ENCODE measurements at regions not wholly inside any gene's neighbourhood (a gene's known extent, or its start where the extent isn't known, plus 50 kb on each side); places are given as distances from the start of the nearest gene placed in this dataset.
"Not testable (repeated sequence)": the region's sequence is repeated elsewhere in the genome, so short reads cannot be mapped to it uniquely, and the experiment has no call there.

DNA sequence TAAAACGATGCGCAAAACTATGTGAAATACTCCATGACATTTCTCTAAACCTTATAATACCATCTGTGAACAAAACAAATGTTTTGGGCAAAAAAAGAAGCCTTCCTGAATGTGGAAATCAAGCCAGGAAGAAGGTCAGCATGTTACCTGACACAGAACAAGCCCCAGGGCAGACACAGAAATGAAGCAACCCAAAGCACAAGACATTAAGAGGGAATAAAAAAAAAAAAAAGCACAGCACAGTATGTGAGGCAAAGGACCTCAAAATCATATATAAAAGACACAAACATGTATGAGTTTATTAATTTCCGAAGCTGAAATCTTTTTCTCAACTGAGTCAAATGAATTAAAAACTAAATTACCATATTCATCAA, 161.8 kb downstream of the SKIDA1 start:
- DNase-seq = no peak

DNA sequence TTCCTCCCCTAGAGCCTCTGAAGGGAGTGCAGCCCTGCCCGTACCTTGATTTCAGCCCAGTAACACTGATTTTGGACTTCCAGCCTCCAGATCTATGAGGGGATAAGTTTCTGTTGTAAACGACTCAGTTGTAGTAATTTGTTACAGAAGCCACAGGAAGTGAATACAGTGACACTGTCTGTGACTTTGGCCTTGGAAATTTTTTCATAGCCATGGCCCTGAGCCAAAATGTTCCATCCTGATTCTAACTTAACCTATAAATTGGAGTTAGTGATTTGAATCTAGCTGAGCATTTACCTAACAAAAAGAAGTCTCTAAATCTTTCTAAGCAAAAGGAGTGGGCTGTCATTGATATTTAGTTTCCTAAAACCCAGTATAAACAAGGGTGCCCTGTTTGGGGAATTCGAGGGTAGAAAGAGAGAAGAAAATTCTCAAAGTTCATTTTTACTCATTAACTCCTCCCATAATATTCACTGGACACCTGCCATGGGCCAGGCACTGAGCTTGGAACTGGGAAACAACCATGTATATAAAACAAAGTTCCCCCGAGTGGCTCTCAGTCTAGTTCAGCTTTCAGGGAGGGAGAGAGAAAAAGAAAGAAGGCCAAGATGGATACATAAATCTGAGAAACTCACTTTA, 162.3 kb downstream of the SKIDA1 start:
- no peak for DNase-seq

DNA sequence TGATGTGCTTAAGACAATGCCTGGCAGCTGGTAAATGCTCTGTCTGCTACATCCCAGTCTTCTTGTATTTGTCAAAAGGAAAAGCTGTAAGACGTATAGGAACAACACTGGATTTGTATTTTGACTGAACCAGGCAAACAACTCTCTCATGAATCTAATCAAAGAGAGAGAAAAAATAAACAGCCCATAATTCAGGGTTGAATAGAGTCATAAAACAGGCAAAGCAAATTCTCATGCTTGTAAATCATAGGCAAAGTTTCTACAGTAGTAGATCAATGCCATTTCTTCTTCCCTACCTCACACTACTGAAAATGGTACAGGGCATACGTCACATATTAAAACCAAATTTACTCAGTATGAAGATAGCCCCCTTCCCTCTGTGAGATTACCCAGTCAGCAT, 166.3 kb downstream of the SKIDA1 start:
- DNase-seq = no peak

DNA sequence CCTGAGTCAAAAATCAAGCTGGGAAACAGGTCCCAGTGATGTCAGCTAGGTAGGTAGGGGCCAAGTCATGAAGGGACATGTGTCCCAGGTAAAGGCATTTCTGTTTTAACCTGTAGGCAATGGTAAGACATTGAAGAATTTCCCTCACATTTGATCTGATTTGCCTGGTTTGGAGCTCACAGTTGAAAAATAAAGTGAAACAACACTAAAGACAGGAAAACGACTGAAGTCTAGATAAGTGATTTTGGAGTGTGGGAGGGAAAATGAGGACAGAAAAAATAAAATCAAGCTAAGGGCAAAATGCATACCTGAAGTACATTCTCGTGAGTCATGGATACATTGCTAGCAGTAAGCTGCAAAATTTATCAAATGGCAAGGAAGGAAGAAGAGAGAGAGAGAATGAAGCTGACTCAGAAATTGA, 169.9 kb downstream of the SKIDA1 start:
- no peak for DNase-seq

DNA sequence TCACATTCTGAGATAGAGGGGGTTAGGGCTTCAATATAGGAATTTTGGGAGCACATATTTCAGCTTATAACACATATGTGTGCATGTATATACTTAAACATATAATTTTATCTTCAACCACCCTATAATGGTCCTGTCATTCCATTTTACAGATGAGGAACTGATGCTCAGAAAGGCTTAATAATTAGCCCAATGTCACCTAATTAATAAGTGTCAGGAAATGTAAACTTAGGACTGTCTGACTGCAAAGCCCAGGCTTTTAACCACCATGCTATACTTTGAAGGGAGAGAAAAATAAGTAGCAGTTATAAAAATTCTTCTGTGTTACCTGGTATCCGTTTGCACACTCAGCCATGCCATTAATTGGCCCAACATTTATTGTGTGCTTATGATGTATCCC, 172.6 kb downstream of the SKIDA1 start:
- DNase-seq = no peak

DNA sequence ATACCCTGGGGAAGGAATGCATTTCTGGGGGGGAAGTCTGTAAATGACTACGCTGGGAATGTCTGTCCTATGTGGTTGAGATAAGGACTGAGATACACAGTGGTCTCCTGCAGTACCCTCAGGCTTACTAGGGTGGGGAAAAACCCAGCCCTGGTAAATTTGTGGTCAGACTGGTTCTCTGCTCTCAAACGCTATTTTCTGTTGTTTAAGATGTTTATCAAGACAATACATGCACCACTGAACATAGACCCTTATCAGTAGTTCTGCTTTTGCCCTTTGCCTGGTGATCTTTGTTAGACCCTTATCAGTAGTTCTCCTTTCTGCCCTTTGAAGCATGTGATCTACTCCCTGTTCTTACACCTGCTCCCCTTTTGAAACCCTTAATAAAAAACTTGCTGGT, 173.9 kb downstream of the SKIDA1 start:
- not testable (repeated sequence) for DNase-seq

DNA sequence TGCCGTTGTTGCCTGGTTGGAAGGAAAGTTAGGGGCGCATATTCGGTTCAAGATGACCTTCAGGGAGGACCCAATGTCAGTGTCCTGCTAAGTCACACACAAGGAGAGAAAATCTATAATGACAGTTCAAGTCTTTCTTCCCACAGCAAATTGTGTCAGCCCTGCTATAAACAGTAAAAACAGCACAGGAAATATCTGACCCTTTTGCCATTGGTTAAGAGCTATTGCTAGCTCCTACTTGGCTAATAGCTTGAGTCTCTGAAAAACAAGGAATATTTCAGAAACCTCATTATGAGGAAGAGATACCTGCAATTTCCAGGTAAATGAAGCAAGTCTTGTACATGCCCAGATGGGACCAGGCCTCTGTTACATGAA, 175.6 kb downstream of the SKIDA1 start:
- DNase-seq = no peak

DNA sequence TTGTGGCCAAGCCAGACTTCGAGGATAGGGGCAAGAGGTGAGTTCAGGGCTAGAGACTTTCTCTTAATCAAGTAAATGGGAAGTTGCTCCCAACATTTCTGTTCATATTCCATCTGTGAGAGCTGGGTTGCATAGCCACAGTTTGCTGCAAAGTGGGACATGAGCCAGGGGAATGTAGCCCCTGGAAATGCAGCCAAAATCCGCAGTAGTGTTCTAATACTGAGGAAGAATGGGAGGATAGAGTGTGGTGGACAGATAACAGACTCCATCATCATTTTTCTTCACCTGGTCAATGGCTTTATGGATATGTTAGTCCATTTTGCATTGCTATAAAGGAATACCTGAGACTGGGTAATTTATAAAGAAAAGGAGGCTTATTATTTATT, 177.7 kb downstream of the SKIDA1 start:
- DNase-seq = no peak

DNA sequence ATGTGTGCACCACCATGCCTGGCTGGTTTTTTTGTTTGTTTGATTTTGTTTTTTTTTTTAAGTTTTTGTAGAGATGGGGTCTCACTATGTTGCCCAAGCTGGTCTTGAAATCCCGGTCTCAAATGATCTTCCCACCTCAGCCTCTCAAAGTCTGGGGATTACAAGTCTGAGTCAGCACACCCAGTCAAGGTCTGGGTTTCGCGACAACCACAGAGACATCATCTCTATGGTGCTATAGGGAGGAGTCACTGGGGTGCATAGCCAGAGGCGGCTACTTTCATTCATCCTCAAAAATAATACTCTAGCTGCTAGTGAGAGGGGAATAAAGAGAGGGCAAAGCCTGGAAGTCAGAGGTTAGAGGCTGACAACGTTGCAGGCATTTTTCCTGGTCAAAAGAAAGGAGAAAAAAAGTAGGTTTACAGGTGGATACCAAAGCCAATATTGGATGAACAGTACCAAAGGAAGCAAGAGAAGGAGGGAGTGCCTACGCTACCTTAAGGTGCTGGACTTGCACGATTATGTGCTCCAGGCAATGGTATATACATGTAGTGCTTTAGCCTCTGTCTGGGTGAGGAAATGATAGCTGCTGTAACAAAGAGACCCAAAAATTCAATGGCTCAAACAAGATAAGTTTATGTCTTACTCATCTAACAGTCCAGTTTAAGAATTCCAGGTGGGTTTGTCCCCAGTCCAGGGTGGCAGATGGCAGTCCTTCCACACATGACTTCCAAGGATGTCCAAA, 178.3 kb downstream of the SKIDA1 start:
- DNase-seq = no peak

DNA sequence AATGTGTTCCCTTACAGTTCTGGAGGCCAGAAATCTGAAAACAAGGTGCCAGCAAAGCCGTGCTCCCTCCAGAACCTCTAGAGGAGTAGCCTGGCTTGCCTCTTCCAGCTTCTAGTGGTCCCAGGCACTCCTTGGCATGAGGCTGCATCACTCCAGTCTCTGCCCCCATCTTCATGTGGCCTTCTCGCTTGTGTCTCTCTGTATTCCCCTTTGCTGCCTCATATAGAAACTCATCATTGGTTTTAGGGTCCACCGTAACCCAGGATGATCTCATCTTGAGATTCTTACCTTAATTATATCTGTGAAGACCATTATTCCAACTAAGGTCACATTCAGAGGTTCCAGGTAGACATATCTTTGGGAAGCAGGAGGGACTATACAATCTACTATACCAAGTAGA, 182.4 kb downstream of the SKIDA1 start:
- DNase-seq = no peak

DNA sequence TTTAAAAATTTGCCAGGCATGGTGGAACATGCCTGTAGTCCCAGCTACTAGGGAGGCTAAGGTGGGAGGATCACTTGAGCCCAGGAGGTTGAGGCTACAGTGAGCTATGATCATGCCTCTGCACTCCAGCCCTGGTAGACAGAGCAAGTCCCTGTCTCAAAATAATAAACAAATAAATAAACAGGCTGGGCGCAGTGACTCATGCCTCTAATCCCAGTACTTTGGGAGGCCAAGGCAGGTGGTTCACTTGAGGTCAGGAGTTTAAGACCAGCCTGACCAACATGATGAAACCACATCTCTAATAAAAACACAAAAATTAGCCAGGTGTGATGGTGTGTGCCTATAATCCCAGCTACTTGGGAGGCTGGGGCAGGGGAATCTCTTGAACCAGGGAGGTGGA, 183.0 kb downstream of the SKIDA1 start:
- not testable (repeated sequence) for DNase-seq

DNA sequence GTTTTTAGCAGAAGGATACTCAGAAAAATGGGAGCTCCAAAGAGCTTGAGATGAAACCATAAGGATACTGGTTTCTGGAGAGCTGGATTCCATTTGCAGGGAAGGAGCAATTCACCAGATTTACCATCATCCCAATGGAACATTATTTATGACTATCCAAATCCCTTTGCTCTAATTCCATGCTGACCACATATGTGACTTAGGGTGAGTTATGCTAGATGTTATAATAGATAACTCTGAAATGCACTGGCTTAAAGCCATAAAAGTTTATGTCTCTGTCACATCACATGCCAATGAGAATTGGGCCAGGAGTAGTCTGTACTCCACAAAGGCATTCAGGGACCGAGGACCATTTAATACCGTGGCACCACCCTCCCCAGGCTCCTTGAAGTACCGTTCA, 185.2 kb downstream of the SKIDA1 start:
- DNase-seq = no peak

DNA sequence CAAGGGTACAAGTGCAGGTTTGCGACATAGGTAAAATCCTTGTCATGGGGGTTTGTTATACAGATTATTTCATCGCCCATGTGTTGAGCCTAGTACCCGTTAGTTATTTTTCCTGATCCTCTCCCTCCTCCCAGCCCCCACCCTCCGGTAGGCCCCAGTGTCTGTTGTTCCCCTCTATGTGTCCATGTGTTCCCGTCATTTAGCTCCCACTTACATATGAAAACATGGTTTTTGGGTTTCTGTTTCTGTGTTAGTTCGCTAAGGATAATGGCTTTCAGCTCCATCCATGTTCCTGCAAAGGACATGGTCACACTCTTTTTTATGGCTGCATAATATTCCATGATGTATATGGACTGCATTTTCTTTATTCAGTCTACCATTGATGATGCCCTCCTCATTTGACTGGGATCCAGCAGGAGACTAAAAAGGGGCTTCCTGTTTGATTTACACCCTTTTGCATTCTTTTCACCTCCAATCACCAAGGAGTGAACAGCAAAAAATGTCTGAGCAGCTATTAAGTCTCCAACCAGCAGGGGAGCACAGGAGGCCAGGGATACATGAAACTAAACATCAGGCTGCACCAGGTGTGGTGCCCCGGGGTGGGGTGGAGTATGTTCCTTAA, 188.2 kb downstream of the SKIDA1 start:
- DNase-seq = no peak

DNA sequence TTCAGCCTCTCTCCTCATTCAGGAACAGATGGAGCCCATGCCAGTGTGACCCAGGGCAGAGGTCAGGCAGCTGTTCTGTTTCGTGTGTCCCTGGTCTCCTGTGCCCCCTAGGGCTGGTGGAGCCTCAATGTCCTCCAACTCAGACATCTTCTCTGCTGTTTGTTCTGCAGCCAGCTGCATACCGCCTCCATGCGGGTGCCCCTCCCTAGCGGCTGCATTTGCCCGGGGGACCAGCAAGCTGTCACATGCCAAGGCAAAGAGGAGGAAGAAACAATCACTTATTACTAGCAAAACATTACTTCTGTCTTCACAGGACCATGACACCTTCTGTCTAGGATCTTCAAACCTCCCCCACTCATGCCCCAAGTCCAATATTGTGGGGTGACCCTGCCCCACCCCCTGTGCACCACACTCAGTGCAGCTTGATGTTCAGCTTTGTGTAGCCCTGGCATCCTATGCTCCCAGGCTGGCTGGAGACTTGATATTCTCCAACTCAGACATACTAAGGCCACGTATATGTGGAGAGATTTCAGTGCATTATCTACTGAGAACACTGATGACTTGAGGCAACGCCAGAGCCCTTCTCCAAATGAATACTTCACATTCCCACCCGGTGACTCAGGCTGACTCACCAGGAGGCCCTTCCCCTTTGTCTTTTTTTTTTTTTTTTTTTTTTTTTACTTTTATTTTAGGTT, 188.9 kb downstream of the SKIDA1 start:
- no peak for DNase-seq

DNA sequence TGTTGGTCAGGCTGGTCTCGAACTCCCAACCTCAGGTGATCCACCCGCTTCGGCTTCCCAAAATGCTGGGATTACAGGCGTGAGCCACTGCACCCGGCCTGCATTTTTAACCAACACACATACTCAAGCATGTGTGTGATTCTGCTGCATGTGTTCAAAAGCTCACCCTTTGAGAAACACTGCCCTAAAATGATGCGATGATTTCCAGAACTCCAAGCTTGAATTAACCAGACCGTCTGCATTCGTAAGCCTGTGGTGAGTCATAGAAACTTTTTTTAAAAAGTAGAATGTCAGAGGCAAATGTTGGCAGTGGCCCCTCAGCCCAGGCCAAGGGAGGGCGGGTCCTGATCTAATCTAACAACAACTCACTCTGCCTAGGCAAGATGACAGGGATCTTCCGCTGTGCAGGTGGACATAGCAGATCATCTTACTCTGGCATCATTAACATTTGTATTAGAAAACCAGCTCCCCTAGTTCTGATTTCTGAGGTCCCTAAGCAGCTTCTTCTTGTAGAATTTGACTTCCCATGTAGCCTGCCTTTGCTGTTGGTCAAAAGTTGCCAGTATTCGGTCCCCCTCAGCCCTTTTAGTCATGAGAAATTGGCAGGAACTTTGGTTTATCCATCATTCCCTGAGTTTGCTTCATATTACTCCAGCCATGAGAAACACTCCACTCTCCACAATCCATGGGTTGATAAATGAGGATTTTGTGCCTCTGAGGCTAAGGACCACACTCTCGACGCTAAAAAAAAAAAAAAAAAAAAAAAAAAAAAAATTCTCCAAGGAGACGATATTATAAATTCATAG, 190.4 kb downstream of the SKIDA1 start:
- no peak for DNase-seq

DNA sequence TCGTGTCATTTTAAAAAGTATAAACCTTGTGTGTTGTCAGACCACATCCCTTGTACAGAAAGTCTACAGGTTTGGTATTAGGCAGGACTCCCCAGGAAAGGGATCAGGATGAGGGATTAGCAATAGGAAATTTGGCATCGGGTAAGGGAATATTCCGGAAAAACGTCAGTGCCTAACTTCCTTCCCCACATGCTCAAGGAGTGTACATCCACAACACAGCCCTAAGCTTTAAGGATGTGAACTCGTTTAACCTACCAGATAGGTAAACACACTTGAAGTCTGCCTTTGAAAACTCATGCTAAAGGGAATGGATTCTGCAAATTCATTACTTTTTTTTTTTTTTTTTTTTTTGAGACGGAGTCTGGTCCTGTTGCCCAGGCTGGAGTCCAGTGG, 194.9 kb downstream of the SKIDA1 start:
- no peak for DNase-seq

DNA sequence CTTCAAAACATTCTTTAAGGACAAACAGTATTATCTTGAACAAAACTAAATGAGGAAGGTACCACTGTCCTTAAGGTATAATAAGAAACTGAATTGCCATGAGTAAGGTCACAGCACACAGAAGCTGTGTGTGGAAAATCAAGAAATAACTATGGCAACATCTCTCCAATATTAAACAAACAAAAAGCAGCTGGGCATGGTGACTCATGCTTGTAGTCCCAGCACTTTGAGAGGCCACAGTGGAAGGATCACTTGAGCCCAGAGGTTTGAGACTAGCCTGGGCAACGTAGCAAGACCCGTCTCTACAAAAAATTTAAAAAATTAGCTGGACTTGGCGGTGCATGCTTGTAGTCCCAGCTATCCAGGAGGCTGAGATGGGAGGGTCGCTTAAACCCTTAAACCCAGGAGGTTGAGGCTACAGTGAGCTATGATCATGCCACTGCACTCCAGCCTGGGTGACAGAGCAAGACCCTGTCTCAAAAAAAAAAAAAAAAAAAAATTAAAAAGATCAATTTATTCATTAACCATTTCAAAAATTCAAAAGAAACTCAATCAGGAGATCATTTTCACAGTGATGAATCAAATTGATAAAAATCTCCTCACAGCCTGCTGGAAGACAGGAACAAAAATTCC, 195.4 kb downstream of the SKIDA1 start:
- no peak for DNase-seq

DNA sequence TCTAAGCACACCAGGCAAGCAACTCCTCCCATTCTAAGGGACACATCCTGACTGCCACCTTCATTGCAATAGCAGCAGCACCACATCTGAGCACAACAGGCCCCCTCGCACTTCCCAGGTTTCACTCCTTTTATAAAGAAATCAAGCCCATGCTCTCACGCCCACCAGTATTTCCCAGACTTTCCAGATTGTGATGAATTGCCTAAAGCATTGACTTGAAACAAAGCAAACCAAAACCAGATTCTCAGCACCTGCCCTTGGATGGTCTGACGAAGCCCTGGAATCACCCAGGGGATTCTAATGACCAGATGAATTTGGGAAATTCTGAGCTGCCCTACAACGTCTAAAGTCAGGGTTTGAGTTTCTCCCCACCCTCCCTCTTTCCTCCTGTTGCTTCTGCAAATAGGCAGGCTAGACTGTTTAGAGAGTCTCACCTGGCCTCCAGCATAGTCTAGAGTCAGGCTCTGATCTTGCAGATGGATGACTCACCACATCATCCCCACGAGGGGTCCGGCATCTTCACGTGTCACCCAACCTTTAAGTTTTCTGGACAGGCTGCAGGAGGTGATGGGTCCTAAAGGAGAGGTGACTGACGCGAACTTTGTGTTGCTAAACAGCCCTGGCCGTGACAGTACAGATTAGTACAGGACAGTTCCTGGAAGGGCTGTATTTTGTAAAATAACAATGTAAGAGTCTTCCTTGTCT, 198.0 kb downstream of the SKIDA1 start:
- no peak for DNase-seq

DNA sequence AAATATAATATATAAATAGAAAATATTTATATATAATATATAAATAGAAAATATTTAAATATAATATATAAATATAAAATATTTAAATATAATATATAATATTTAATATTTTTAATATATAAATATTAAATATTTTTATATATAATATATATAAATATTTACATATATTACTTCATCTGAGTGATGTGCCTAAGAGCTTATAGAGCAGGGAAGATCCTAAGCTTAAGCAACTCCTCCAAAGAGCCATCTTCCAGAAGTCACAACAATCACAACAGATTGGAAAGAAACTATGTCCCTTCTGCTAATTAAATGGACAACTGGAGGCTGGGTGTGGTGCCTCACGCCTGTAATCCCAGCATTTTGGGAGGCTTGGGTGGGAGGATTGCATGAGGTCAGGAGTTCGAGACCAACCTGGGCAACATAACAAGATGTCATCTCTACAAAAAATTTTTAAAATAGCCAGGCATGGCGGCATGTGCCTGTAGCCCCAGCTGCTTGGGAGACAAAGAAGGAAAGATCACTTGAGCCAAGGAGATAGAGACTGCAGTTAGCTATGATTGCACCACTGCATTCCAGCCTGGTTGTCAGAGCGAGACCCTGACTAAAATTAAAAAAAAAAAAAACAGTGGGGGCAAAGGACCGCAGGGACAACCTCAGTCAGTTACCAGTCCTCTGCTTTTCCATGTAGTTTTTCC, 198.7 kb downstream of the SKIDA1 start:
- DNase-seq = no peak

DNA sequence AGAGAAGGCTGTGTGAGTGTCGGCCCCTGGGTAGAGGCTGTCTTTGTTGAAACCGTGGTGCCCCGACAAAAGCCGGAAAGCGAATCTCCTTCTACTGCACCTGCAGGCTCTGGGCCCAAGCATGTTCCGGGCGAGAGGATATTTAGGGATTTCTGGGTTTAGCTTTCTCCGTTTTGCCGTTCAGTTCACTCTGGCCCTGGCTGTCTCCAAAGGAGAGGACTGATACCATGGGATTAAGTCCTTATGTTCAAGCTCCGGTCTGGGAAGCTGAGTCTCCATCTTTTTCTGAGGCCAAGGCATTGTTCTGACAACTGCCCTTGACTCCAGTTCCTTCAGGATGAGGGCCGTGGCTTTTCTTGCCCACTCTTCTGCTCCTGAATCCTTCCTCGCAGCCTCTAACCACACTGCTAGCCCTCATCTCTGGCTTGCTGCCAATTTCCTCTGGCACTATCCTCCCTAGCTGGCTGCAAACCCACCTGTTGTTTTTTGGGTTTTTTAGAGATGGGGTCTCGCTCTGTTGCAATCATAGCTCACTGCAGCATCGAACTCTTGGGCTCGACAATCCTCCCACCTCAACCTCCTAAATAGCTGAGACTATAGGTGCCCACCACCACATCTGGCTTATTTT, 206.8 kb downstream of the SKIDA1 start:
- DNase-seq = no peak

DNA sequence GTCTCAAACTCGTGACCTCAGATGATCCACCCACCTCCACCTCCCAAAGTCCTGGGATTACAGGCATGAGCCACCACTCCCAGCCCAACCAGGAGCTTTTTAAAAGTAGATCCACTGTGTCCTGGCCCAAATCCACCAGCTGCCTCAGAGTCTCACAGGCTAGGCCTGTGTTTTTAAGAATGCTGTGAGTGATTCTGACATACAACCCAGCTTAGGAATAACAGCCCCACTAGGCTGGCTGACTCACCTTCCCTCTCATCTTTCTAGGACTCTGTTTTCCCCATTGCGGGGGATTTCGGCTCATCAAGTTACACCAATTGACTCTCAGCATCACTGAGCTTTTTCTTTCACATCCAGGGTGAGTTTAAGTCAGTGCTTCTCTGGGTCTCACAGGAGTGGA, 207.6 kb downstream of the SKIDA1 start:
- no peak for DNase-seq
